GM12878 (cell line): ENCODE measurements at regions not wholly inside any gene's neighbourhood (a gene's known extent, or its start where the extent isn't known, plus 50 kb on each side); places are given as distances from the start of the nearest gene placed in this dataset.

Experiments
- ATAC-seq: fragments of 200-7000 bp; cut with Tn5 transposase; 3 replicates; pipeline ENCODE4 v1.9.1; 2020; ENCODE audit warnings: mild to moderate bottlenecking, moderate library complexity
- BruUV-seq: library from RNA; stranded (reverse); fragments of 400-500 nt; replicated peaks from 2 replicates; lab custom pipeline; 2021; lab: Mats Ljungman, UMichigan
- CTCF ChIA-PET: fragments of 300-600 bp; sonication (Branson Sonifier 250); formaldehyde crosslinking; extraction: SDS; loops from one replicate; lab custom pipeline; 2021; ENCODE audit warnings: inconsistent platforms; lab: Yijun Ruan, JAX
- POLR2A ChIA-PET: fragments of 350-600 bp; formaldehyde crosslinking; extraction: SDS; loops from one replicate; lab custom pipeline; 2021; ENCODE audit warnings: inconsistent platforms; lab: Charles Lee
- RAD21 ChIA-PET: fragments of 300-600 bp; sonication (Branson Sonifier 250); formaldehyde crosslinking; loops from one replicate; lab custom pipeline; 2023; ENCODE audit warnings: antibody characterized with exemption; ENCODE audit not compliant: unreplicated experiment; lab: Charles Lee
- SMC1A ChIA-PET: fragments of 300-600 bp; sonication (Branson Sonifier 250); formaldehyde crosslinking; loops from one replicate; lab custom pipeline; 2023; ENCODE audit not compliant: unreplicated experiment, uncharacterized antibody; lab: Charles Lee
- DNase-seq: peaks from one replicate; pipeline ENCODE4 v3.0.0-alpha.2; 2011; ENCODE audit warnings: low read depth, low spot score
- FAIRE-seq: peaks from 3 replicates; lab custom pipeline; 2011; peaks lifted over from hg19 to GRCh38; lab: Jason Lieb, UNC
- H2AFZ ChIP-seq: 2 replicates; pipeline ENCODE4 v1.6.0; 2011; ENCODE audit warnings: low read depth, low read length, control low read depth; ENCODE audit not compliant: control insufficient read depth
- H3K27ac ChIP-seq: 2 replicates; pipeline ENCODE4 v1.5.1; 2011; ENCODE audit warnings: control low read depth; ENCODE audit not compliant: control insufficient read depth, insufficient read depth
- H3K27me3 ChIP-seq, 2 experiments: replicated peaks in 1 of 2; 2 replicates each; pipeline versions ENCODE4 v1.6.0 to v1.6.1; 2011; ENCODE audit warnings: low read length in 1 of 2; ENCODE audit not compliant: control insufficient read depth in 2 of 2, insufficient read depth in 2 of 2
- H3K36me3 ChIP-seq, 2 experiments: 2 replicates each; pipeline ENCODE4 v1.5.1; 2011; ENCODE audit warnings: low read length in 1 of 2; ENCODE audit not compliant: control insufficient read depth in 2 of 2, insufficient read depth in 2 of 2
- H3K4me1 ChIP-seq: 2 replicates; pipeline ENCODE4 v1.6.1; 2011; ENCODE audit warnings: mild to moderate bottlenecking, low read length, moderate library complexity, mixed read lengths; ENCODE audit not compliant: control insufficient read depth, insufficient read depth
- H3K4me2 ChIP-seq: 2 replicates; pipeline ENCODE4 v1.6.0; 2011; ENCODE audit warnings: control low read depth; ENCODE audit not compliant: control insufficient read depth, insufficient read depth
- H3K4me3 ChIP-seq: fragments of 200-600 bp; sonication (generic); 2 replicates; pipeline ENCODE4 v1.5.1; 2016
- H3K79me2 ChIP-seq: 2 replicates; pipeline ENCODE4 v1.6.0; 2011; ENCODE audit warnings: low read length; ENCODE audit not compliant: control insufficient read depth, insufficient read depth
- H3K9ac ChIP-seq: 2 replicates; pipeline ENCODE4 v1.8.0; 2011; ENCODE audit warnings: low read length, control low read depth, mixed read lengths; ENCODE audit not compliant: control insufficient read depth, insufficient read depth
- H3K9me3 ChIP-seq: replicated peaks from 3 replicates; pipeline ENCODE4 v1.5.1; 2011; ENCODE audit warnings: mild to moderate bottlenecking, low read length; ENCODE audit not compliant: control insufficient read depth, insufficient read depth
- H4K20me1 ChIP-seq: 2 replicates; pipeline ENCODE4 v1.6.0; 2011; ENCODE audit not compliant: control insufficient read depth, insufficient read depth
- CHD4 ChIP-seq: fragments of 200-600 bp; sonication (generic); IDR thresholded peaks from 2 replicates; pipeline ENCODE4 v1.6.1; 2016; ENCODE audit warnings: mild to moderate bottlenecking
- FOS ChIP-seq: IDR thresholded peaks from 3 replicates; pipeline ENCODE4 v1.6.1; 2011; ENCODE audit warnings: borderline replicate concordance; ENCODE audit not compliant: insufficient read length; ENCODE audit errors: extremely low read depth
- HDAC6 ChIP-seq: fragments of 200-600 bp; sonication (generic); IDR thresholded peaks from one replicate; pipeline ENCODE4 v1.8.0; 2017; ENCODE audit warnings: antibody characterized with exemption; ENCODE audit not compliant: unreplicated experiment
- JUND ChIP-seq: IDR thresholded peaks from 2 replicates; pipeline ENCODE4 v1.6.1; 2012; ENCODE audit warnings: low read depth, mild to moderate bottlenecking, low read length, improper control_type of control experiment, moderate library complexity
- NFIC ChIP-seq: IDR thresholded peaks from 2 replicates; pipeline ENCODE4 v1.6.1; 2012; ENCODE audit warnings: low read depth, mild to moderate bottlenecking, inconsistent platforms, low read length, moderate library complexity
- PML ChIP-seq: IDR thresholded peaks from 2 replicates; pipeline ENCODE4 v1.6.1; 2012; ENCODE audit warnings: low read length, inconsistent platforms
- PRDM15 ChIP-seq: fragments of 450-650 bp; formaldehyde crosslinking; IDR thresholded peaks from 2 replicates; pipeline ENCODE4 v1.4.0; 2020; ENCODE audit warnings: mild to moderate bottlenecking, moderate library complexity
- RB1 ChIP-seq: fragments of 450-650 bp; formaldehyde crosslinking; IDR thresholded peaks from 2 replicates; pipeline ENCODE4 v1.6.1; 2017; ENCODE audit warnings: mild to moderate bottlenecking, borderline replicate concordance
- RFX5 ChIP-seq: IDR thresholded peaks from 2 replicates; pipeline ENCODE4 v1.6.1; 2011; ENCODE audit warnings: low read depth, low read length, improper control_type of control experiment
- SUPT20H ChIP-seq: IDR thresholded peaks from 2 replicates; pipeline ENCODE4 v1.6.1; 2011; ENCODE audit warnings: low read depth, mild to moderate bottlenecking, low read length, moderate library complexity, borderline replicate concordance; ENCODE audit not compliant: control insufficient read depth
- ZBED1 ChIP-seq: IDR thresholded peaks from 2 replicates; pipeline ENCODE4 v1.6.1; 2016; ENCODE audit warnings: borderline replicate concordance
- ZNF217 ChIP-seq: fragments of 450-650 bp; IDR thresholded peaks from 2 replicates; pipeline ENCODE4 v1.6.1; 2017; ENCODE audit warnings: antibody characterized with exemption, mild to moderate bottlenecking
- WGBS: methylation state at CpG from one replicate; pipeline ENCODE4 v1.1.6; 2016; ENCODE audit warnings: low lambda C conversion rate; ENCODE audit not compliant: insufficient replicate concordance, insufficient coverage; ENCODE audit errors: missing lambda C conversion rate; 5-methylcytosine and 5-hydroxymethylcytosine counted together
- in situ Hi-C: fragments of 300-500 bp; cut with MboI; formaldehyde crosslinking; loops from 9 replicates; pipeline ENCODE4 v1.14.3; 2018; ENCODE audit warnings: mixed read lengths
- intact Hi-C: fragments of 100-400 bp; cut with micrococcal nuclease; formaldehyde crosslinking; loops from one replicate; pipeline ENCODE4 v1.14.2; 2022; ENCODE audit not compliant: unreplicated experiment
- TF ChIP-seq, protein P1 (sequence below): fragments of 450-650 bp; formaldehyde crosslinking; IDR thresholded peaks from 2 replicates; pipeline ENCODE4 v1.5.0; 2022; ENCODE audit warnings: mild to moderate bottlenecking, missing genetic modification characterization

DNA sequence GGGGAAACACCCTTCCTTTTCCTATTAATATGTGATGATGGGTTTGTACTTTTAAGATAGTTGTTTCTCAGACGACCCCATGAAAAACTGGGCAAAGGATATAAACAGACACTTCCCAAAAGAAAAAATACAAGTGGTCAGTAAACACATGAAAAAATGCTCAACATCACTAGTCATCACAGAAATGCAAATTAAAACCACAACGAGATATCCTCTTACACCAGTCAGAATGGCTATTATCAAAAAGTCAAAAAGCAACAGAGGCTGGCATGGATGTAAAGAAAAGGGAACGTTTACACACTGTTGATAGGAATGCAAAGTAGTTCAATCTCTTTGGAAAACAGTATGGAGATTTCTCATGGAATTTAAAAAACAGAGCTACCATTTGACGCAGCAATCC lies 111.4 kb upstream of the ZEB1 start (continued):
- TF ChIP-seq, protein P1, sequence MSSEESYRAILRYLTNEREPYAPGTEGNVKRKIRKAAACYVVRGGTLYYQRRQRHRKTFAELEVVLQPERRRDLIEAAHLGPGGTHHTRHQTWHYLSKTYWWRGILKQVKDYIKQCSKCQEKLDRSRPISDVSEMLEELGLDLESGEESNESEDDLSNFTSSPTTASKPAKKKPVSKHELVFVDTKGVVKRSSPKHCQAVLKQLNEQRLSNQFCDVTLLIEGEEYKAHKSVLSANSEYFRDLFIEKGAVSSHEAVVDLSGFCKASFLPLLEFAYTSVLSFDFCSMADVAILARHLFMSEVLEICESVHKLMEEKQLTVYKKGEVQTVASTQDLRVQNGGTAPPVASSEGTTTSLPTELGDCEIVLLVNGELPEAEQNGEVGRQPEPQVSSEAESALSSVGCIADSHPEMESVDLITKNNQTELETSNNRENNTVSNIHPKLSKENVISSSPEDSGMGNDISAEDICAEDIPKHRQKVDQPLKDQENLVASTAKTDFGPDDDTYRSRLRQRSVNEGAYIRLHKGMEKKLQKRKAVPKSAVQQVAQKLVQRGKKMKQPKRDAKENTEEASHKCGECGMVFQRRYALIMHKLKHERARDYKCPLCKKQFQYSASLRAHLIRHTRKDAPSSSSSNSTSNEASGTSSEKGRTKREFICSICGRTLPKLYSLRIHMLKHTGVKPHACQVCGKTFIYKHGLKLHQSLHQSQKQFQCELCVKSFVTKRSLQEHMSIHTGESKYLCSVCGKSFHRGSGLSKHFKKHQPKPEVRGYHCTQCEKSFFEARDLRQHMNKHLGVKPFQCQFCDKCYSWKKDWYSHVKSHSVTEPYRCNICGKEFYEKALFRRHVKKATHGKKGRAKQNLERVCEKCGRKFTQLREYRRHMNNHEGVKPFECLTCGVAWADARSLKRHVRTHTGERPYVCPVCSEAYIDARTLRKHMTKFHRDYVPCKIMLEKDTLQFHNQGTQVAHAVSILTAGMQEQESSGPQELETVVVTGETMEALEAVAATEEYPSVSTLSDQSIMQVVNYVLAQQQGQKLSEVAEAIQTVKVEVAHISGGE (CRISPR knock-in tag), result no peak
- TF ChIP-seq CHD4 (no peak), ZNF217 (no peak), RB1 (no peak)

- ChIA-PET SMC1A (no interaction called here), POLR2A (no interaction called here), RAD21 (no interaction called here), CTCF (no interaction called here)
- no peaks in the 10 kb centered on the region for H3K36me3 ChIP-seq
- no peak for FAIRE-seq
- no peak overlapping the region for H3K27ac ChIP-seq
- H3K79me2 ChIP-seq, result no peaks in the 10 kb centered on the region
- H3K27me3 ChIP-seq, result no peaks in the 10 kb centered on the region
- in situ Hi-C loops, result no loop called here
- no peak overlapping the region for H3K9ac ChIP-seq
- H3K4me1 ChIP-seq, result no peaks in the 10 kb centered on the region
- DNase-seq, result no peak
- TF ChIP-seq RFX5, result no peak
- TF ChIP-seq HDAC6, result no peak
- TF ChIP-seq JUND, result no peak
- TF ChIP-seq SUPT20H, result no peak
- TF ChIP-seq ZBED1, result no peak
- TF ChIP-seq PML, result no peak
- no peak for TF ChIP-seq PRDM15
- no peak for TF ChIP-seq FOS
- no peak for TF ChIP-seq CHD4
- TF ChIP-seq NFIC, result no peak
- no peak for ATAC-seq
- no peak overlapping the region for H3K4me3 ChIP-seq
- no peak overlapping the region for H2AFZ ChIP-seq
- no peaks in the 10 kb centered on the region for H3K9me3 ChIP-seq
- BruUV-seq, result no TSS peak
- intact Hi-C loops, result no loop called here
- no peaks in the 10 kb centered on the region for H4K20me1 ChIP-seq
- H3K4me2 ChIP-seq, result no peak overlapping the region
- WGBS, result 48% methylated on average over 7 of the region's 7 CpGs
These were observed 109.5 kb upstream of the ZEB1 start for GRCh38 chr10:31209478-31209877.
